ENCODE measurements at regions not wholly inside any gene's neighbourhood (a gene's known extent, or its start where the extent isn't known, plus 50 kb on each side); places are given as distances from the start of the nearest gene placed in this dataset.

DNA sequence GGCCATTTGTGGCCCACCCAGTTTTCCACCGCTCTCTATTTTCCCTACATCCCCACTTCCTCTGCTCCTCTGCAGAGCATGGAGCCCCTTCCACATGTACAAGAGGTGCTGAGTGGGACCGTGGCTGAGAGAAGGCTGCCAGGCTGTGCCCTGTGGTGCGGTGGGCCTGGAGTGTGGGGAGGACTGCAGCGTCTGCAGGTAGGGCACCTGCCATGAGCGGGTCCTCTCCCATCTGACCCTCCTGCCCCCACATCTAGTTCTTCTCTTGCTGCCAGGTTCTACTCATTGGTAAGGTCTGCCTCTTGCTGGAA lies 145.6 kb upstream of the FAM20C start (continued):
- TF ChIP-seq PHF8 (conservative IDR thresholded peaks at IDR 0.05; ENCODE audit: low read depth, low read length) (no peak), POU5F1 (IDR thresholded peaks at IDR 0.05; ENCODE audit: low read depth, low read length) (no peak), CTBP2 (IDR thresholded peaks at IDR 0.05; ENCODE audit: borderline replicate concordance, insufficient read depth, insufficient read length, low read length) (no peak), SRF (IDR thresholded peaks at IDR 0.05; ENCODE audit: low read depth, low read length) (no peak), RFX5 (IDR thresholded peaks at IDR 0.05; ENCODE audit: borderline replicate concordance, low read depth, low read length) (no peak), TAF7 (optimal IDR thresholded peaks at IDR 0.05; ENCODE audit: borderline replicate concordance, low read depth, low read length) (no peak), SP1 (IDR thresholded peaks at IDR 0.05; ENCODE audit: low read depth, low read length) (no peak), RXRA (IDR thresholded peaks at IDR 0.05; ENCODE audit: insufficient read depth, low read depth, low read length) (no peak), CREB1 (IDR thresholded peaks at IDR 0.05) (no peak), E2F6 (IDR thresholded peaks at IDR 0.05) (no peak), SAP30 (IDR thresholded peaks at IDR 0.05; ENCODE audit: insufficient read depth, insufficient replicate concordance, low read length) (no peak), MAX (IDR thresholded peaks at IDR 0.05) (no peak)
- TF ChIP-seq, protein P1, sequence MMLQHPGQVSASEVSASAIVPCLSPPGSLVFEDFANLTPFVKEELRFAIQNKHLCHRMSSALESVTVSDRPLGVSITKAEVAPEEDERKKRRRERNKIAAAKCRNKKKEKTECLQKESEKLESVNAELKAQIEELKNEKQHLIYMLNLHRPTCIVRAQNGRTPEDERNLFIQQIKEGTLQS (IDR thresholded peaks at IDR 0.05; ENCODE audit: insufficient read depth, low read depth, low read length), result no peak
- TF ChIP-seq, protein P2, sequence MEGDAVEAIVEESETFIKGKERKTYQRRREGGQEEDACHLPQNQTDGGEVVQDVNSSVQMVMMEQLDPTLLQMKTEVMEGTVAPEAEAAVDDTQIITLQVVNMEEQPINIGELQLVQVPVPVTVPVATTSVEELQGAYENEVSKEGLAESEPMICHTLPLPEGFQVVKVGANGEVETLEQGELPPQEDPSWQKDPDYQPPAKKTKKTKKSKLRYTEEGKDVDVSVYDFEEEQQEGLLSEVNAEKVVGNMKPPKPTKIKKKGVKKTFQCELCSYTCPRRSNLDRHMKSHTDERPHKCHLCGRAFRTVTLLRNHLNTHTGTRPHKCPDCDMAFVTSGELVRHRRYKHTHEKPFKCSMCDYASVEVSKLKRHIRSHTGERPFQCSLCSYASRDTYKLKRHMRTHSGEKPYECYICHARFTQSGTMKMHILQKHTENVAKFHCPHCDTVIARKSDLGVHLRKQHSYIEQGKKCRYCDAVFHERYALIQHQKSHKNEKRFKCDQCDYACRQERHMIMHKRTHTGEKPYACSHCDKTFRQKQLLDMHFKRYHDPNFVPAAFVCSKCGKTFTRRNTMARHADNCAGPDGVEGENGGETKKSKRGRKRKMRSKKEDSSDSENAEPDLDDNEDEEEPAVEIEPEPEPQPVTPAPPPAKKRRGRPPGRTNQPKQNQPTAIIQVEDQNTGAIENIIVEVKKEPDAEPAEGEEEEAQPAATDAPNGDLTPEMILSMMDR (IDR thresholded peaks at IDR 0.05; ENCODE audit: control extremely low read depth in 1 of 3, insufficient read depth in 1 of 3, low read depth in 1 of 3, low read length in 3 of 3), result no peak

All from H1 (cell line).